ENCODE measurements at regions not wholly inside any gene's neighbourhood (a gene's known extent, or its start where the extent isn't known, plus 50 kb on each side); places are given as distances from the start of the nearest gene placed in this dataset.

GRCh38 chr5:67467110-67467509 lies 270.5 kb upstream of the CD180 start:
- no peaks in the 10 kb centered on the region for H3K9me3 ChIP-seq
- DNase-seq: no peak
- H3K27ac ChIP-seq: no peak overlapping the region
- intact Hi-C loops (cut with DNase I; ENCODE audit: low total_unique reads) (no loop called here), in situ Hi-C loops (cut with MboI; ENCODE audit: low pct_ligation_motif_present in 1 of 4, low pct_unique_long_range_greater_than_20kb in 1 of 4, low sequenced_read_pairs in 3 of 4) (no loop called here)
- TF ChIP-seq EP300 (IDR thresholded peaks at IDR 0.05; ENCODE audit: low read depth) (no peak), POLR2A (IDR thresholded peaks at IDR 0.05) (no peak), POLR2AphosphoS5 (IDR thresholded peaks at IDR 0.05) (no peak), CTCF (IDR thresholded peaks at IDR 0.05) (no peak)
- WGBS, 2 donors (ENCODE audit: low coverage in 1 of 2): 77 to 80% methylated on average over 1 of the region's 1 CpG
- peaks cover 0 to 3% (median 0%) of the 10 kb centered on the region in 4 donors for H3K4me1 ChIP-seq
- H3K4me3 ChIP-seq: no peak overlapping the region
- H3K36me3 ChIP-seq: no peaks in the 10 kb centered on the region
- H3K27me3 ChIP-seq: no peaks in the 10 kb centered on the region

GRCh38 chr5:67465537-67466207 lies 269.1 kb upstream of the CD180 start:
- no peak for TF ChIP-seq CTCF (IDR thresholded peaks at IDR 0.05)
- no peak for TF ChIP-seq POLR2AphosphoS5 (IDR thresholded peaks at IDR 0.05)
- TF ChIP-seq POLR2A (IDR thresholded peaks at IDR 0.05): no peak
- TF ChIP-seq EP300 (IDR thresholded peaks at IDR 0.05; ENCODE audit: low read depth): no peak
- H3K27me3 ChIP-seq: no peaks in the 10 kb centered on the region
- H3K36me3 ChIP-seq: no peaks in the 10 kb centered on the region
- H3K27ac ChIP-seq: no peak overlapping the region
- H3K4me3 ChIP-seq: no peak overlapping the region
- DNase-seq: no peak
- intact Hi-C loops (cut with DNase I; ENCODE audit: low total_unique reads) (no loop called here), in situ Hi-C loops (cut with MboI; ENCODE audit: low pct_ligation_motif_present in 1 of 4, low pct_unique_long_range_greater_than_20kb in 1 of 4, low sequenced_read_pairs in 3 of 4) (no loop called here)
- no peaks in the 10 kb centered on the region for H3K9me3 ChIP-seq
- peaks cover 0 to 3% (median 0%) of the 10 kb centered on the region in 4 donors for H3K4me1 ChIP-seq

- in situ Hi-C loops (cut with MboI; ENCODE audit: low pct_ligation_motif_present in 1 of 4, low pct_unique_long_range_greater_than_20kb in 1 of 4, low sequenced_read_pairs in 3 of 4) (no loop called here), intact Hi-C loops (cut with DNase I; ENCODE audit: low total_unique reads) (no loop called here)
- WGBS, 2 donors (ENCODE audit: low coverage in 1 of 2): 86 to 97% methylated on average over 1 of the region's 1 CpG
These were observed 265.5 kb upstream of the CD180 start for GRCh38 chr5:67462147-67462546.

GRCh38 chr5:67459253-67459652 lies 262.7 kb upstream of the CD180 start:
- in situ Hi-C loops (cut with MboI; ENCODE audit: low pct_ligation_motif_present in 1 of 4, low pct_unique_long_range_greater_than_20kb in 1 of 4, low sequenced_read_pairs in 3 of 4) (no loop called here), intact Hi-C loops (cut with DNase I; ENCODE audit: low total_unique reads) (no loop called here)
- Histone ChIP-seq H3K4me1 (no peaks in the 10 kb centered on the region), H3K27me3 (no peaks in the 10 kb centered on the region), H3K36me3 (no peaks in the 10 kb centered on the region), H3K27ac (no peak overlapping the region), H3K9me3 (no peaks in the 10 kb centered on the region), H3K4me3 (no peak overlapping the region)
- no peak for DNase-seq
- no peak for TF ChIP-seq EP300 (IDR thresholded peaks at IDR 0.05; ENCODE audit: low read depth)
- no peak for TF ChIP-seq POLR2AphosphoS5 (IDR thresholded peaks at IDR 0.05)
- no peak for TF ChIP-seq CTCF (IDR thresholded peaks at IDR 0.05)
- no peak for TF ChIP-seq POLR2A (IDR thresholded peaks at IDR 0.05)

More at GRCh38 chr5:67462147-67462546, 265.5 kb upstream of the CD180 start:
- H3K4me1 ChIP-seq: peaks cover 0 to 3% (median 0%) of the 10 kb centered on the region in 4 donors
- H3K9me3 ChIP-seq: no peaks in the 10 kb centered on the region
- H3K27me3 ChIP-seq: no peaks in the 10 kb centered on the region
- H3K36me3 ChIP-seq: no peaks in the 10 kb centered on the region
- DNase-seq: no peak
- no peak for TF ChIP-seq CTCF (IDR thresholded peaks at IDR 0.05)
- no peak for TF ChIP-seq EP300 (IDR thresholded peaks at IDR 0.05; ENCODE audit: low read depth)
- TF ChIP-seq POLR2A (IDR thresholded peaks at IDR 0.05): no peak
- TF ChIP-seq POLR2AphosphoS5 (IDR thresholded peaks at IDR 0.05): no peak
- H3K4me3 ChIP-seq: no peak overlapping the region
- H3K27ac ChIP-seq: no peak overlapping the region
